SU-DHL-6 (cell line): ENCODE measurements at regions not wholly inside any gene's neighbourhood (a gene's known extent, or its start where the extent isn't known, plus 50 kb on each side); places are given as distances from the start of the nearest gene placed in this dataset.

Source experiments
- H2AFZ ChIP-seq: fragments of 200-600 bp; sonication (generic); 2 replicates; pipeline ENCODE4 v1.6.1; 2014; ENCODE audit warnings: low read depth, mild to moderate bottlenecking, moderate library complexity, mixed read lengths, antibody characterized with exemption, low read length; ENCODE audit not compliant: severe bottlenecking
- H3F3A ChIP-seq: fragments of 200-600 bp; shearing (Covaris generic); 2 replicates; pipeline ENCODE4 v1.6.0; 2016; ENCODE audit warnings: antibody characterized with exemption, mild to moderate bottlenecking; ENCODE audit not compliant: insufficient read depth
- H3K27ac ChIP-seq: fragments of 200-600 bp; sonication (generic); 2 replicates; pipeline ENCODE4 v1.5.1; 2016; ENCODE audit warnings: low read depth, mild to moderate bottlenecking, low read length, moderate library complexity, mixed read lengths
- H3K27me3 ChIP-seq: fragments of 200-600 bp; sonication (generic), shearing (Covaris generic); 2 replicates; pipeline ENCODE4 v1.6.0; 2014; ENCODE audit warnings: mild to moderate bottlenecking, low read length
- H3K36me3 ChIP-seq: fragments of 200-600 bp; sonication (generic); 2 replicates; pipeline ENCODE4 v1.6.1; 2014; ENCODE audit warnings: mild to moderate bottlenecking, low read length, mixed read lengths
- H3K4me2 ChIP-seq: fragments of 300-600, 200-600 bp; shearing (Covaris generic), sonication (generic); 2 replicates; pipeline ENCODE4 v1.6.0; 2014; ENCODE audit warnings: low read length, low read depth, mild to moderate bottlenecking; ENCODE audit not compliant: poor library complexity, severe bottlenecking
- H3K4me3 ChIP-seq: fragments of 200-600 bp; sonication (generic); 2 replicates; pipeline ENCODE4 v1.5.1; 2014; ENCODE audit warnings: antibody characterized with exemption, low read length, mild to moderate bottlenecking, mixed read lengths; ENCODE audit not compliant: insufficient read depth, poor library complexity, severe bottlenecking
- H3K79me2 ChIP-seq: fragments of 200-600 bp; sonication (generic); 2 replicates; pipeline ENCODE4 v1.6.1; 2014; ENCODE audit warnings: mild to moderate bottlenecking, low read length, moderate library complexity; ENCODE audit not compliant: insufficient read depth
- H3K9ac ChIP-seq: fragments of 200-600 bp; sonication (generic); 2 replicates; pipeline ENCODE4 v1.7.0; 2014; ENCODE audit warnings: mild to moderate bottlenecking, low read length
- H3K9me2 ChIP-seq: fragments of 200-600 bp; sonication (generic); replicated peaks from 2 replicates; pipeline ENCODE4 v1.6.1; 2014; ENCODE audit warnings: low read length; ENCODE audit not compliant: insufficient read depth
- H3K9me3 ChIP-seq: fragments of 200-600 bp; sonication (generic); 2 replicates; pipeline ENCODE4 v1.6.1; 2014; ENCODE audit warnings: low read length, mixed read lengths; ENCODE audit not compliant: insufficient read depth
- H4K20me1 ChIP-seq: fragments of 200-600 bp; sonication (generic); 2 replicates; pipeline ENCODE4 v1.6.1; 2014; ENCODE audit warnings: low read depth, mild to moderate bottlenecking, antibody characterized with exemption, low read length, moderate library complexity, mixed read lengths
- EZH2phosphoT487 ChIP-seq: fragments of 200-600 bp; sonication (generic), shearing (Covaris generic); conservative IDR thresholded peaks from 2 replicates; pipeline ENCODE4 v1.6.1; 2018; ENCODE audit warnings: mild to moderate bottlenecking, antibody characterized with exemption, low read length, moderate library complexity, mixed read lengths
- TF ChIP-seq, protein P1 (sequence below): fragments of 200-600 bp; sonication (generic); IDR thresholded peaks from one replicate; pipeline ENCODE4 v1.5.1; 2017; ENCODE audit warnings: antibody characterized with exemption, mild to moderate bottlenecking, low read length, moderate library complexity; ENCODE audit not compliant: insufficient read depth, poor library complexity, severe bottlenecking

GRCh38 chr15:31556494-31557150 lies 230.0 kb downstream of the KLF13 start:
- no peak overlapping the region for H3K4me3 ChIP-seq
- no peak overlapping the region for H3K4me2 ChIP-seq
- no peaks in the 10 kb centered on the region for H4K20me1 ChIP-seq
- TF ChIP-seq EZH2phosphoT487, result no peak
- TF ChIP-seq, protein P1, sequence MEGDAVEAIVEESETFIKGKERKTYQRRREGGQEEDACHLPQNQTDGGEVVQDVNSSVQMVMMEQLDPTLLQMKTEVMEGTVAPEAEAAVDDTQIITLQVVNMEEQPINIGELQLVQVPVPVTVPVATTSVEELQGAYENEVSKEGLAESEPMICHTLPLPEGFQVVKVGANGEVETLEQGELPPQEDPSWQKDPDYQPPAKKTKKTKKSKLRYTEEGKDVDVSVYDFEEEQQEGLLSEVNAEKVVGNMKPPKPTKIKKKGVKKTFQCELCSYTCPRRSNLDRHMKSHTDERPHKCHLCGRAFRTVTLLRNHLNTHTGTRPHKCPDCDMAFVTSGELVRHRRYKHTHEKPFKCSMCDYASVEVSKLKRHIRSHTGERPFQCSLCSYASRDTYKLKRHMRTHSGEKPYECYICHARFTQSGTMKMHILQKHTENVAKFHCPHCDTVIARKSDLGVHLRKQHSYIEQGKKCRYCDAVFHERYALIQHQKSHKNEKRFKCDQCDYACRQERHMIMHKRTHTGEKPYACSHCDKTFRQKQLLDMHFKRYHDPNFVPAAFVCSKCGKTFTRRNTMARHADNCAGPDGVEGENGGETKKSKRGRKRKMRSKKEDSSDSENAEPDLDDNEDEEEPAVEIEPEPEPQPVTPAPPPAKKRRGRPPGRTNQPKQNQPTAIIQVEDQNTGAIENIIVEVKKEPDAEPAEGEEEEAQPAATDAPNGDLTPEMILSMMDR, result no peak
- no peaks in the 10 kb centered on the region for H3F3A ChIP-seq
- H3K9ac ChIP-seq, result no peak overlapping the region
- H3K9me2 ChIP-seq, result no peaks in the 10 kb centered on the region
- no peak overlapping the region for H3K27ac ChIP-seq
- no peaks in the 10 kb centered on the region for H3K79me2 ChIP-seq
- no peaks in the 10 kb centered on the region for H3K27me3 ChIP-seq
- no peaks in the 10 kb centered on the region for H3K9me3 ChIP-seq
- no peaks in the 10 kb centered on the region for H3K36me3 ChIP-seq
- H2AFZ ChIP-seq, result no peak overlapping the region

DNA sequence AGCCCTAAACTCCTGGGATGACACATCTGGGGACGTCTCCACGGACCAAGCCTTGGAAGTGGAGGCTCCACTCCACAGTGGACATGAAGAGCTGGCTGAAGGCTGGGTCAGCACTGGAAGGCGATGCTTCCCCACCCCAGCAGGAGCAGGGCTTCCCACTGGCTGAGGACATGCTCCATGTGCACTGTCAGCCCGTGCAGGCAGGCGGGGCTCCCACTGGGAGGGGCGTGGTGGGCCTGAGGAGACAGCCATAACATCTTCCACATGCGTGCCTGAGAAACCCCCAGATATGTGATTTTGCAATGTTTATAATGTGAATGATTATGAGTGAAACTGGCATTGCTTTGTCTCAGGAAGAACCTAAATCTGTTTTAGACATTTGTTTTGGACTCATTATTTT lies 231.3 kb downstream of the KLF13 start:
- no peaks in the 10 kb centered on the region for H3F3A ChIP-seq
- no peak overlapping the region for H3K27ac ChIP-seq
- no peaks in the 10 kb centered on the region for H3K9me3 ChIP-seq
- H3K9me2 ChIP-seq, result no peaks in the 10 kb centered on the region
- no peak overlapping the region for H3K4me2 ChIP-seq
- TF ChIP-seq, protein P1, result no peak
- TF ChIP-seq EZH2phosphoT487, result no peak
- no peak overlapping the region for H3K4me3 ChIP-seq
- no peaks in the 10 kb centered on the region for H3K36me3 ChIP-seq
- H2AFZ ChIP-seq, result no peak overlapping the region
- H3K9ac ChIP-seq, result no peak overlapping the region
- H3K27me3 ChIP-seq, result no peaks in the 10 kb centered on the region
- no peaks in the 10 kb centered on the region for H3K79me2 ChIP-seq
- H4K20me1 ChIP-seq, result no peaks in the 10 kb centered on the region

DNA sequence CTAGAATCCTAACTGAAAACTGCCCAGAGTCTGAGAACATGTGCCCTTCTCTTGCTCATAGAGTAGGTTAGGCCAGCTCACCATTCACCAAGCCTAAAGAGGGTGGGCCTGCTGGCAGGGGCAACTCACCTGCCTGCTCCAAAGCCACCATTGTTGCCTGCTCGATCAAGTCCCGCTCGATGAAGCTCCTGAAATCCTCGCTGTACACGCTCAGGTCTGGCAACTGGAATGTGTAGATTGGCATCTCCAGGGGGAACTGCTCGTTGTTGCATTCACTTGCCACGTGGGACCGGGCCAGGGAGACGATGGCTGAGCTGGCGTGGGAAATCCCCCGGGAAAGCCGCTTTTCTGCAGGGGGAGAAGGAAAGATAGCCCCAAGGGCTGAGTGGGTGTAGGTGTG lies 232.2 kb downstream of the KLF13 start:
- Histone ChIP-seq H3K36me3 (no peaks in the 10 kb centered on the region), H4K20me1 (no peaks in the 10 kb centered on the region), H3F3A (no peaks in the 10 kb centered on the region), H3K27me3 (no peaks in the 10 kb centered on the region), H3K9ac (no peak overlapping the region), H3K4me2 (no peak overlapping the region), H2AFZ (no peak overlapping the region), H3K4me3 (no peak overlapping the region), H3K9me3 (no peaks in the 10 kb centered on the region), H3K9me2 (no peaks in the 10 kb centered on the region), H3K27ac (no peak overlapping the region), H3K79me2 (no peaks in the 10 kb centered on the region)
- TF ChIP-seq, protein P1, result no peak
- no peak for TF ChIP-seq EZH2phosphoT487
